ENCODE measurements at regions not wholly inside any gene's neighbourhood (a gene's known extent, or its start where the extent isn't known, plus 50 kb on each side); places are given as distances from the start of the nearest gene placed in this dataset.

DNA sequence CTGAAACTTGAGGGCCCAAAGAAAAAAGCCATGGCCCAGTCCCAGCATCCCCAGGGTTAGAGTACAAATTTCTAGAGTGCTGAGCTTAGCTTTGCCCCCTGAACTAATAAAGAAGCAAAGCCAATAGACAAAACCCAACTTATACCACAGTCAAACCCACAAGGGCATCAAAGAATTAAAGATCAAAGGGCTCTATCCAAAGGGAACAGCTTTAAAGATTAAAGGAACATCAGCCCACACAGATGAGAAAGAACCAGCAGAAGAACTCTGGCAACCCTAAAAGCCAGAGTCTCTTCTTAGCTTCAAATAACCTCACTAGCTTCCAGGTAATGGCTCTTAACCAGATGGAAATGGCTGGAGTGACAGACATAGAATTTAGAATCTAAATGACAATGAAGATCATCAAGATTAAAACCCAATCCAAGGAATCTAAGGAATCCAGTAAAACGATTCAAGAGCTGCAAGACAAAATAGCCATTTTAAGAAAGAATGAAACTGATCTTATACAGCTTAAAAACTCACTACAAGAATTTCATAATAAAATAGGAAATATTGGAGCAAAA lies 93.9 kb downstream of the YIPF5 start:
- Histone ChIP-seq H2AFZ (ENCODE audit: insufficient read depth, low read depth, low read length, poor library complexity, severe bottlenecking) (no peak overlapping the region), H4K20me1 (ENCODE audit: control insufficient read depth, insufficient read depth, low read length, poor library complexity, severe bottlenecking) (no peaks in the 10 kb centered on the region), H3K36me3 (replicated peaks in 1 of 2; ENCODE audit: control extremely low read depth in 1 of 2, control insufficient read depth in 1 of 2, extremely low read depth in 1 of 2, insufficient read depth in 2 of 2, low read length in 1 of 2) (no peaks in the 10 kb centered on the region), H3K4me1 (ENCODE audit: control insufficient read depth in 2 of 2, insufficient read depth in 2 of 2, low read length in 2 of 2) (no peaks in the 10 kb centered on the region), H3K4me3 (ENCODE audit: control extremely low read depth in 1 of 5, extremely low read depth in 1 of 5, insufficient read depth in 1 of 5, low read depth in 2 of 5, low read length in 4 of 5) (no peak overlapping the region), H3K9ac (ENCODE audit: low read length) (no peak overlapping the region), H3K79me2 (ENCODE audit: control insufficient read depth, insufficient read depth, low read length) (no peaks in the 10 kb centered on the region), H3K4me2 (replicated peaks; ENCODE audit: low read depth, low read length, poor library complexity, severe bottlenecking) (no peak overlapping the region), H3K27ac (ENCODE audit: low read length in 2 of 2) (no peak overlapping the region), H3K27me3 (replicated peaks in 1 of 4; ENCODE audit: control extremely low read depth in 1 of 4, control insufficient read depth in 3 of 4, insufficient read depth in 4 of 4, low read length in 3 of 4) (peaks cover 0 to 7% (median 0%) of the 10 kb centered on the region in 4 experiments), H3K9me3 (ENCODE audit: control extremely low read depth in 1 of 3, control insufficient read depth in 2 of 3, insufficient read depth in 1 of 3, low read length in 2 of 3) (peaks cover 0 to 6% (median 3%) of the 10 kb centered on the region in 3 donors)
- ATAC-seq (ENCODE audit: low read depth) (no peak), DNase-seq (no peak)
- intact Hi-C loops (cut with micrococcal nuclease): no loop called here
- CTCF ChIA-PET: no interaction called here
- H3K4me1 Mint-ChIP-seq: no peaks in the 10 kb centered on the region
- no CpG with 5 or more reads among the region's 1 CpG for WGBS (ENCODE audit: insufficient coverage)
- no peak for TF ChIP-seq EZH2 (IDR thresholded peaks at IDR 0.05; ENCODE audit: borderline replicate concordance, insufficient read depth, low read depth, low read length, poor library complexity, severe bottlenecking)
- TF ChIP-seq, protein P1, sequence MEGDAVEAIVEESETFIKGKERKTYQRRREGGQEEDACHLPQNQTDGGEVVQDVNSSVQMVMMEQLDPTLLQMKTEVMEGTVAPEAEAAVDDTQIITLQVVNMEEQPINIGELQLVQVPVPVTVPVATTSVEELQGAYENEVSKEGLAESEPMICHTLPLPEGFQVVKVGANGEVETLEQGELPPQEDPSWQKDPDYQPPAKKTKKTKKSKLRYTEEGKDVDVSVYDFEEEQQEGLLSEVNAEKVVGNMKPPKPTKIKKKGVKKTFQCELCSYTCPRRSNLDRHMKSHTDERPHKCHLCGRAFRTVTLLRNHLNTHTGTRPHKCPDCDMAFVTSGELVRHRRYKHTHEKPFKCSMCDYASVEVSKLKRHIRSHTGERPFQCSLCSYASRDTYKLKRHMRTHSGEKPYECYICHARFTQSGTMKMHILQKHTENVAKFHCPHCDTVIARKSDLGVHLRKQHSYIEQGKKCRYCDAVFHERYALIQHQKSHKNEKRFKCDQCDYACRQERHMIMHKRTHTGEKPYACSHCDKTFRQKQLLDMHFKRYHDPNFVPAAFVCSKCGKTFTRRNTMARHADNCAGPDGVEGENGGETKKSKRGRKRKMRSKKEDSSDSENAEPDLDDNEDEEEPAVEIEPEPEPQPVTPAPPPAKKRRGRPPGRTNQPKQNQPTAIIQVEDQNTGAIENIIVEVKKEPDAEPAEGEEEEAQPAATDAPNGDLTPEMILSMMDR (IDR thresholded peaks at IDR 0.05): no peak
- H3K27ac Mint-ChIP-seq: no peak overlapping the region
- POLR2A ChIA-PET: no interaction called here
- peaks cover 19% of the 10 kb centered on the region for H3K9me3 Mint-ChIP-seq (ENCODE audit: insufficient read depth)
- H3K4me3 Mint-ChIP-seq: no peak overlapping the region
- H3K27me3 Mint-ChIP-seq: peaks cover 12% of the 10 kb centered on the region

DNA sequence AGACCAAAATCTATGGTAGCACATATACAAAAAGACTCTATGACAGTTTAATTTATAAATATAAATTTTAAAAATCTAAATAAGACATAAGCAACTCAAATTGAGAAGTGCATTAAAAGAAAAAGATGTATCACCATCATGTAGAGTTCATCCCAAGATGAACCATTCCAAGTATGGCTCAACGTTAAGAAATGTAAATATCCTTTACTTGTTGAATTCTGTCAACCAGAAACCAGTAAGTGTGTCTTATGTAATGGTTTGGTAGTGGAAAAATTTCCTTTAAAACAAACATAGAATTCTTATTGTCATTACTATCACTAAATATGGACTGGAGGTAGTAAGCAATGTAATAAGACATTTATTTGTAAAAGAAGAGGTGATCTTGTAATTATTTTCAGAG lies 87.3 kb downstream of the YIPF5 start:
- ATAC-seq (ENCODE audit: low read depth): no peak
- POLR2A ChIA-PET: no interaction called here
- no CpG with 5 or more reads among the region's 1 CpG for WGBS (ENCODE audit: insufficient coverage)

More for the DNA sequence above, 87.3 kb downstream of the YIPF5 start:
- TF ChIP-seq, protein P1 (IDR thresholded peaks at IDR 0.05): no peak
- no peak for TF ChIP-seq EZH2 (IDR thresholded peaks at IDR 0.05; ENCODE audit: borderline replicate concordance, insufficient read depth, low read depth, low read length, poor library complexity, severe bottlenecking)
- peaks cover 0 to 2% (median 0%) of the 10 kb centered on the region in 3 donors for H3K9me3 ChIP-seq (ENCODE audit: control extremely low read depth in 1 of 3, control insufficient read depth in 2 of 3, insufficient read depth in 1 of 3, low read length in 2 of 3)
- intact Hi-C loops (cut with micrococcal nuclease): no loop called here
- H3K36me3 ChIP-seq (replicated peaks in 1 of 2; ENCODE audit: control extremely low read depth in 1 of 2, control insufficient read depth in 1 of 2, extremely low read depth in 1 of 2, insufficient read depth in 2 of 2, low read length in 1 of 2): no peaks in the 10 kb centered on the region
- no peaks in the 10 kb centered on the region for H3K4me1 ChIP-seq (ENCODE audit: control insufficient read depth in 2 of 2, insufficient read depth in 2 of 2, low read length in 2 of 2)
- no peak overlapping the region for H3K9ac ChIP-seq (ENCODE audit: low read length)
- CTCF ChIA-PET: no interaction called here
- Mint-ChIP-seq H3K4me3 (no peak overlapping the region), H3K4me1 (no peaks in the 10 kb centered on the region), H3K27me3 (peaks cover 5% of the 10 kb centered on the region), H3K27ac (no peak overlapping the region), H3K9me3 (ENCODE audit: insufficient read depth) (peaks cover 18% of the 10 kb centered on the region)
- H3K27ac ChIP-seq (ENCODE audit: low read length in 2 of 2): no peak overlapping the region
- H3K79me2 ChIP-seq (ENCODE audit: control insufficient read depth, insufficient read depth, low read length): no peaks in the 10 kb centered on the region
- no peak overlapping the region for H2AFZ ChIP-seq (ENCODE audit: insufficient read depth, low read depth, low read length, poor library complexity, severe bottlenecking)
- no peaks in the 10 kb centered on the region for H4K20me1 ChIP-seq (ENCODE audit: control insufficient read depth, insufficient read depth, low read length, poor library complexity, severe bottlenecking)
- DNase-seq: no peak
- no peak overlapping the region for H3K4me2 ChIP-seq (replicated peaks; ENCODE audit: low read depth, low read length, poor library complexity, severe bottlenecking)
- H3K4me3 ChIP-seq (ENCODE audit: control extremely low read depth in 1 of 5, extremely low read depth in 1 of 5, insufficient read depth in 1 of 5, low read depth in 2 of 5, low read length in 4 of 5): no peak overlapping the region
- H3K27me3 ChIP-seq (replicated peaks in 1 of 4; ENCODE audit: control extremely low read depth in 1 of 4, control insufficient read depth in 3 of 4, insufficient read depth in 4 of 4, low read length in 3 of 4): no peaks in the 10 kb centered on the region
